DMS 273 treated with DMSO at 0.1 percent for 48 hours (cell line): ENCODE measurements at regions not wholly inside any gene's neighbourhood (a gene's known extent, or its start where the extent isn't known, plus 50 kb on each side); places are given as distances from the start of the nearest gene placed in this dataset.

Experiments
- DNase-seq: peaks from one replicate; lab custom pipeline; 2025; lab: John Stamatoyannopoulos, UW

DNA sequence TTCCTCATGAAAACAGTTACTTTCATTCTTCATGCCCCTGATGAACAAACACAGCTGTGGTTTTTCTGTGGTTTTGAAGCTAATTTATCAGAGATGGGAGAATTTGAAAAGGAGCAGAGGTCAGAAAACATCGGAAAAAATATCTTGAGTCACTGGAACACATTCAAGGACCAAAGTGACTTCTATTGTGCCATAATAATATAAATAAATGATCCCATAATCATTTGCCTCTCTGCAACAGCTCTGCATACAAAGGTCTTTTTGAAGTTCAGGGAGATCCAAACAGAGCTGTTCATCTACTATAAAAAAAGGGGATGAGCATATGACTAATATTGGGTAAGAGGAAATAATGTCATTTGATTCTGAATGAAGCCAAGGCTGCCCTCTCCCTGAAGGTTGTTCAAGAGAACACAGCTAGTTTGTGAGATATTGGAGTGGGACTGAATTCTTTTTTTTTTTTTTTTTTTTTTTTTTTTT is 201.3 kb upstream of the GALNT5 start:
- DNase-seq, result no peak

GRCh38 chr2:157058161-157058560 is 199.3 kb upstream of the GALNT5 start:
- DNase-seq, result no peak

DNA sequence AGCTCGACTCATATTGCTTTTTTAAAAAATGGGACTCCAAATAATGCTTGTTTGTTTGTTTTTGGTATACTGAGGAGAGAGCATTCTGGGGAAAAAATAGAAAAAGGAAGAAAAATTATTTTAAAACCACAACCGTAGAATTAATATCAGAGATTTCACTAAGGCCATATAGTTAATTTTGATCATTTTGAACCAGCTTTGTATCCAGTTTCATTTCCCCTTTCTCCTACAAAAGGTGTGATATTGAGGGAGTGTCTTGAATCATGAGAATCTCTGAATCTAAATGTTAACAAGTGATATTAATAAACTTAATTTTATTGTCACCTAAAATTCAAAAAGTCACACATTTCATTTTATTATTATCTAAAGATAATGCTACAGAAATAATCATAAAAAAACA is 198.5 kb upstream of the GALNT5 start:
- no peak for DNase-seq

DNA sequence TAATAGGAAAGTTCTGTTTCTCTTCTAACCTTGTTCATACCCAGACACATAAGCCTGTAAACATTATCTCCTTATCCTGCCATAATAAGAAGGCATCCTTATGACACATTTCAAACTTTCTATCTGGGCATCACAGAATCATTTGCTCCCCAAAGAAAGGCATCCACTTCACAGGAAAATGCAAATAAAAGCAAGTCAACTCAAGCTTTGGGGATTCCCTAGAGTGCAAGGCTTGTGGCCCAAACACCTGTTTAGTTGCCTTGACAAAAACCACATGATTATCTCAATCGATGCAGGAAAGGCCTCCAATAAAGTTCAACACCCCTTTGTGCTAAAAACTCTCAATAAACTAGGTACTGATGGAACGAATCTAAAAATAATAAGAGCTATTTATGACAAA is 195.7 kb upstream of the GALNT5 start:
- no peak for DNase-seq

- no peak for DNase-seq
These were observed 189.9 kb upstream of the GALNT5 start for GRCh38 chr2:157067562-157067961.

- DNase-seq, result no peak
These were observed 189.3 kb upstream of the GALNT5 start for GRCh38 chr2:157068237-157068636.

DNA sequence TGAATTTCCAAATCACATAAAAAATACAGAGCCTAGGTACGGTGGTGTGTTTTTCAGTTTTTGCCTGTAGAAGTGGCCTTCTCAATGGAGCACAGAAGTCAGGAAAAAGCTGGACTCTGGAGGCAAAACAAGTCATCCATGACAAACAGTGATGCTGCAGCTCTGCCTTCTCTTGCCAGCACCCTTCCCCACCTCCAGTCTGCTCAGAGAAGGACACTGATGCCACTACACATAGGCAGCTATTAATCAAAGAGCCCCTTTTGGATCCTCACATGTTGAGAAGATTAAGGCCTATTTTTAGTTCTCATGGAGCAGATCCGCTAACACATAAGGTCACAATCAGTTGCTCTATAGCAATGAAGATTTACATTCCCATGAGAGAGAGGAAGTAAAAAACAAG is 181.6 kb upstream of the GALNT5 start:
- no peak for DNase-seq

DNA sequence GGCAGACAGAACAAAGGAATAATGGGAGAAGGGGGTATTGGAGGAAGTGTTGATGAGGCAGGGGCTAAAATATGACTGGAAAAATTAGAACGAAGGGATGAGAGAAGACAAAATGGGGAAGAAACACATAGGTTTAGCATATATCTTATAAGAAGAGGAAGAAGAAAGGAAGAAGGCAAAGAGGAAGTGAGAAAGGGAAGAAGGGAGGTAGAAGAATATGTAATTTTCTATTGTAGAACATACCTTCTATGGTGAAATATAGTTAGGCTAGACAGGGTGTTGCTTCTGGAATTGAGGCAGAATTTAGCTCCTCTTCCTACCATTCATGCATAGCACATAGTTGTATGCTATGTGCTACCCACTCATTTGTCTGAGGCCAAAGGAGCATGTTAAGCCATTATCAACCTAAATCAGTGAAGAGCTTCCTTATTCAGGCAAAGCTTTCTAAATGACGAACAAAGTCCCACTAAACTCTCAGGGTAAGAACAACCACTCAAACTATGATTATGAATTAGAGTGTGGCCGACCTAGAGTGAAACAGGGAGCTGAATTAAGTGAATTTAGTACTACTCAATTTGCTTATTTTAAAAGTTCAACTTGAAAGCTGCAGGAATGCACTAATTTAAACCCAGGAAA is 180.9 kb upstream of the GALNT5 start:
- DNase-seq, result no peak

GRCh38 chr2:157077753-157078350 is 179.7 kb upstream of the GALNT5 start:
- DNase-seq, result no peak

- DNase-seq, result no peak
These were observed 174.6 kb upstream of the GALNT5 start for GRCh38 chr2:157082950-157083349.

GRCh38 chr2:157085522-157085921 is 172.0 kb upstream of the GALNT5 start:
- no peak for DNase-seq

GRCh38 chr2:157087373-157088002 is 170.0 kb upstream of the GALNT5 start:
- DNase-seq, result no peak

- no peak for DNase-seq
These were observed 163.8 kb upstream of the GALNT5 start for GRCh38 chr2:157093666-157094065.

GRCh38 chr2:157105372-157105771 is 152.1 kb upstream of the GALNT5 start:
- no peak for DNase-seq

DNA sequence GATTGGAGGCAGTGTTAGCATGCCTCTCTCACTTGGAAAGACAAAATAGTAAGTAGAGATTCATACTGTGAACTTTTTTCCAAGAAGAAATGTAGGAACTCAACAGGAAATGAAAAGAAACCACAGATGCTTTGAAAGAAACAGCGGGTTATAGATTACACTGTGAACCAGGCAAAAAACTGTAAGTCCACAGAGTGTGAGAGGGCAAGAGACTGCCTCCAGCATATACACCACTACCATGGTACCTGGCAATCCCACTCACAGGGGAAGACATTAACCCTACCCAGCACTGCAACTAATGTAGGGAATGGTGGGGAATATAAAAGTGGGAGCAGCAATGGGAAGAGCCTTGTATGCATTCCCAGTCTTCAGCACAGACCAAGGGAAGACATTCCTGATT is 150.6 kb upstream of the GALNT5 start:
- DNase-seq, result no peak

GRCh38 chr2:157107460-157107859 is 150.0 kb upstream of the GALNT5 start:
- no peak for DNase-seq

GRCh38 chr2:157107877-157108276 is 149.6 kb upstream of the GALNT5 start:
- DNase-seq, result peak; percentile 30

- no peak for DNase-seq
These were observed 134.7 kb upstream of the GALNT5 start for GRCh38 chr2:157122776-157123175.

GRCh38 chr2:157124731-157125130 is 132.8 kb upstream of the GALNT5 start:
- DNase-seq, result no peak

GRCh38 chr2:157125685-157126084 is 131.8 kb upstream of the GALNT5 start:
- no peak for DNase-seq

- no peak for DNase-seq
These were observed 130.1 kb upstream of the GALNT5 start for GRCh38 chr2:157127249-157128012.

DNA sequence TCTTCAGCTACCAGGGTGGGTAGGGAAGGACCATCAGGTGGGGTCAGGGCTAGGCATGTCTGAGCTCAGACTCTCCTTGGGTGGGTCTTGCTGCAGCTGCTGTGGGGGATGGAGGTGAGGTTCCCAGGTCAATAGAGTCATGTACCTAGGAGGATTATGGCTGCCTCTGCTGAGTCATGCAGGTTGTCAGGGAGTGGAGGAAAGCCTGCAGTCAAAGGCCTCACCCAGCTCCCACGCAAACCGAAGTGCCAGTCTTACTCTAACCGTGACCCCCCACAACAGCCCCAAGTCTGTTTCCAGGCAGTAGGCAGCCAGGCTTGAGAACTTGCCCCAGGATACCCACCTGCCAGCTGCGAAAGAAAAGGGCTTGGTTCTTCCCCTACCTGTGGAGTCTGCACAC is 113.6 kb upstream of the GALNT5 start:
- DNase-seq, result no peak

- DNase-seq, result no peak
These were observed 108.2 kb upstream of the GALNT5 start for GRCh38 chr2:157149270-157149669.
